Stimulated activated CD4-positive, alpha-beta T cell treated with anti-CD3 and anti-CD28 coated beads, Interleukin-12 subunit alpha, Interleukin-12 subunit beta, amount 100 ng/mL, for 24 hours (primary cell): ENCODE measurements at regions not wholly inside any gene's neighbourhood (a gene's known extent, or its start where the extent isn't known, plus 50 kb on each side); places are given as distances from the start of the nearest gene placed in this dataset.

Experiments
- DNase-seq, 2 experiments: peaks; one replicate each; pipeline ENCODE4 v3.0.0-alpha.2; 2020; ENCODE audit warnings: low read depth in 2 of 2

DNA sequence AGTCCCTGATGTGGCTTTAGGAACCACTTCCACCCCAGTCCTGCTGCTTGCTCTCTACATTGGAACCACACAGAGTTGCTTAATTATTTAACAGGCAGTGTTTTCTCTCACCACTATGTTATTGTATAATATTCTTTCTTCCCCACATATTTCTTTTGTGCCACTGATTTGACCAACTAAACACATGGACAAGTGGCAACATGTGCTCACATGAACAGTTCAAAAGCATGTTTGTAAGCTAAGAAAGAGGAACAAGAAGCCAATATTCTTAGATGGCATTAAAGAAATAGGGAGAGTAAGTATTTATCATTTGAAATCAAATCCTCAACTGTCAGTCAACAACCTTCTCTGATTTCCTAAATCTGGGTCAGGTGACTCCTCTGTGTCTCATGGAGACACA lies 409.6 kb downstream of the FBXO15 start:
- no peak for DNase-seq

GRCh38 chr18:73735836-73736235 lies 411.8 kb downstream of the FBXO15 start:
- no peak for DNase-seq

- DNase-seq: no peak
Measured at GRCh38 chr18:73733806-73734314, 413.8 kb downstream of the FBXO15 start.

GRCh38 chr18:73733376-73733775 lies 414.3 kb downstream of the FBXO15 start:
- no peak for DNase-seq

DNA sequence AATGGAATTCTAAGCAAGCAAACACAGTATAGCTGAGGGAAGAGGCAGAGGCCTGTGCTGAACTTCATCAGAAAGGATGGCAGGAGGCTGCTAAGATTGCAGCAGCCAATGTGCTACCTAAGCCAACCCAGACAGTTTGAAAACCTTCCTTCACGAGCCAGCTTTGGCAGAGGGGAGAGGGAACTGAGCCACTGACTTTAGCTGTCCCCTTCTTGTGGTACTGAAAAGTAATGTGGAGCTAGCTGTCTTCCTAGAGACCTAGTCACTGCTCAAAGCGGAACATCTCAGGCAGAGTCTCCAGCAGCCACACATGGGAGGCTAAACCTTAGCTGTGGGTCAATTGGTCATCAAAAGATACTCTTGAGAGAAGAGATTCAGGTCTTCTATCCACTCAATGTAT lies 419.0 kb downstream of the FBXO15 start:
- DNase-seq: no peak

- no peak for DNase-seq
Measured at GRCh38 chr18:73724958-73725357, 422.7 kb downstream of the FBXO15 start.

DNA sequence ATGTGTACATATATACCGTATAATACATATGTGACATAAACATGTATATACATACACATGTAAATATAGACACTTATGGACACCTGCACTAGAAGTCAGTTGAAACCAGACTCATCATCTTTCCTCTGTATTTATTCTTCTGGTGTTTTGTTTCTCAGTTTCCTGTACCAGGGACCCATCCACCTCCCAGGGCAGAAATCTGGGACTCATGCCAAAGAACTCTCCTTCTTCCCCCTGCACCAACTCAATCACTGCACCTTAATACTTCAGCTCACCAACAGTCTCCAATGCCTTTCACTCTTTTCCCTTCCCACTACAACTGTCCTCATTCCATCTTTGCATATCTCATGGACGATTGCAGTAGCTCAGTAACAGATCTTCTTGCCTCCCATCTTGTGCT lies 428.0 kb downstream of the FBXO15 start:
- DNase-seq: no peak

GRCh38 chr18:73717570-73717969 lies 430.1 kb downstream of the FBXO15 start:
- DNase-seq: no peak

DNA sequence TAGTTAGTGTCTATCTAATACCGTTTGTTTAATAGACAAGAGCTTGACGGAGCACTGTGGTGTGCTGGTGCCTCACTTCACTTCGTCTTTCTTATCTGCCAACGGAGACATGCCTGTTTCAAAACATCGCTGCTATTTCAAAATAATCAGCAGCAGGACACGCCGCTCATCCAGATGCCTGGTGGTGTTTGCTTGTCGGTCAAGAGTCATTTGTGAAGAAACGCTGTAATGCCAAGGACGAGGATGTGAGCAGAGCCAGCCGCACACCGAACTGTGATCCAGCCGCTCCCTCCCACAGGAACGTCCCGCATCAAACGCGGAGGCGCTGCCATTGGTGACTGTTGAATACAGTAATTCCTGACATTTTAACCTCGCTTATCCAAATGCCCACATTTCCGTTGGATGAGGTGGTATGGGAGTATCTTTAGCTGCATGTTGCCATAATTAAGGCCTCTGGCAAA lies 432.4 kb downstream of the FBXO15 start:
- DNase-seq: no peak

DNA sequence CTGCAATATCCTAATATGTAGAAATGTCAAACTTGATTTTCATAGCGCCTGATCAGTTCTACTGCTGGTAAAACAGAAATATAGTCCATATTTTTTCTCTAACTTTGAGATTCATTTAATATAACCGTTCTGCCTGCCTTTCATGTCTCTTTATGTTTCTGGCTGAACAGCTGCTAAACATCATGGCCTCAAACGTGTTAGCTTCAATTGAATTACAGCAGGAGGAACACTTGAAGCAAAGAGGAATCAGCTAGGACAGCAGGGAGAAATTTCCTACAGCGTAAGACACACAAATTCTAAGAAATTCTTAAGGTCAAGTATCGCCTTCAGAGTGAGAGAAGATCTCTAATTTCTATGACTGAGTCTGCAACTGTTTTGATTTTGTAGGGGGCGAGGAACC lies 433.2 kb downstream of the FBXO15 start:
- DNase-seq: no peak

- no peak for DNase-seq
Measured at GRCh38 chr18:73711256-73711655, 436.4 kb downstream of the FBXO15 start.

- DNase-seq: no peak
Measured at GRCh38 chr18:73708591-73708990, 439.0 kb downstream of the FBXO15 start.

DNA sequence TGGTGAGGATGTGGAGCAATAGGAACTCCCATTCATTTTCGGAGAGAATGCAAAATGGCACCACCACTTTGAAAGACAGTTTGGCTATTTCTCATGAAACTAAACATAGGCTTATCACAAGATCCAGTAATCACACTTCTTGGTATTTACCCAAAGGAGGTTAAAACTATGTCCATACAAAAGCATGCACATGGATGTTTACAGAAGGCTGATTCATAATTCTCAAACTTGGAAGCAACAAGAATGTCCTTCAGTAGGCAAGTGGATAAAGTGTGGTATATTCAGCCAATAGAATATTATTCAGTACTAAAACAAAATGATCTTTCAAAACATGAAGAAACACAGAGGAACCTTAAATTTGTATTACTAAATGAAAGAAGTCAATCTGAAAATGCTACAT lies 440.6 kb downstream of the FBXO15 start:
- DNase-seq: no peak

- no peak for DNase-seq
Measured at GRCh38 chr18:73697353-73697752, 450.3 kb downstream of the FBXO15 start.

DNA sequence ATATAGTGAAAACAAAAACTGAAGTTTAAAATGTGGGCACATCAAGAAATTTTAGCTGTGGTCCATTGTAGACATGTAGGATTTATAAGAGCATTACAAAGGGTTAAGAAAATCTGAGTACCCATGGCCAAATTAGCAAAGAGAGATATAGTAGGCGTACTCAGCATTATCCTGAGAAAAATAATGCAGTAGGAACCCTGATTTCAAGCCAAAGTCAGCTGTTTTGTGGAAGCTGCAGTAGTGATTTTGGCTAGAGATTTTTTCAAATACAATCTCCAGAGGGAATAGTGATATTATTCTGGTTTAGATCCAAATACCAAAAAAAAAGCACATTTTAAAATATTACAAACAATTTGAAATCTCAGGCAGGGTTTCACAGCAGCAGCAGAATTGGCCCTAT lies 450.9 kb downstream of the FBXO15 start:
- DNase-seq: no peak

- DNase-seq: no peak
Measured at GRCh38 chr18:73696171-73696570, 451.5 kb downstream of the FBXO15 start.

GRCh38 chr18:73693091-73693490 lies 454.5 kb downstream of the FBXO15 start:
- no peak for DNase-seq

DNA sequence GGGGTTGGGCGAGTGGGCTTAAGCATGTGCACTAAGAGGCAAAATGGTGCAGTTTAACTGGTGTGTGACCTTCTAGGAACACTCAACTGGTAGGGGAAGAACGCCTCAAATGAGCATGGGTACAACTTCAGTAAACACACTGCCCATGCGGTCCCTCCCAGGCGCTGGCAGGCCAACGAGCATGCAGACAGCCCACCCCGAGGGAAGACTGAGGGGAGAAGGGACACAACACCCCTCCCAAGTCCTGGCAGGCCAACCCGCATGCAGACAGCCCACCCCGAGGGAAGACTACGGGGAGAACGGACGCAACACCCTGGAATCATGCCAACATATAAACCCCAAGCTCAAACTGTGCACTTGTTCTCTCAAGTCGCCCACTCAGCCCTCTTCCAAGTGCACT lies 456.0 kb downstream of the FBXO15 start:
- DNase-seq: no peak

- no peak for DNase-seq
Measured at GRCh38 chr18:73691118-73691517, 456.5 kb downstream of the FBXO15 start.

DNA sequence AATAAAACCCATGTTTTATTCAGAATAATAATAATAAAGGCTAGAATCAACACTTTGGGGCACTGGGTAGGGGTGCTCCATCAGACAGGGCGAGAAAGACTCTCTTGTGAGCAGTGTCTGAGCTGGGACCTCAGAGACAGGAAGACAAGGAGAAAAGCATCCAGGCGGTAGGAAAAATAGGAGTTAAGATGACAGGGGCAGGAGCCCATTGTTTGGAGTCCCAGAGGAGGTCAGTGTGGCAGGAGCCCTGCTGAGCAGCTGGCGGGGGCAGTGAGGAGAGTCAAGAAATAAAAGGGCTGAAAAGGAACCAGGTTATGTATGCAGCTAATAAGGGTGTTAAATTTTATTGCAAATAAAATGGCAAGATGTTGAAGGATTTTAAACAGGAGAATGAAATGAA lies 457.4 kb downstream of the FBXO15 start:
- no peak for DNase-seq

- no peak for DNase-seq
Measured at GRCh38 chr18:73688851-73689711, 458.6 kb downstream of the FBXO15 start.

DNA sequence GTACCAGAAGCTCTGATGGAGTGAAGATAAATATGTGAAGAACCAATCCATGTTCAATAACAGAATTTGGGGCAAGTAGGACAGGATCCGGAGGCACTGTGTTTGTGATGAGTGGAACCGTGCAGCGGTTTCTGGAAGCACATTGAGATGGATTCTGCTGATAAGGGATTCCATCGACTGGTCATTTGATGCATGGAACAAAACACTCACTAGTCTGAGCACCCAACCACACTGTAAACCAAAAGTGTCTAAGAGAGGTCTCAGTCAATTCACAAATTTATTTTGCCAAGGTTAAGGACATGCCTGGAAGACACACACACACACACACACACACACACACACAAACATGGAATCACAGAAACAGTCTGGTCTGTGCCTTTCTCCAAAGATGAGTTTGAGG lies 459.5 kb downstream of the FBXO15 start:
- DNase-seq: no peak

DNA sequence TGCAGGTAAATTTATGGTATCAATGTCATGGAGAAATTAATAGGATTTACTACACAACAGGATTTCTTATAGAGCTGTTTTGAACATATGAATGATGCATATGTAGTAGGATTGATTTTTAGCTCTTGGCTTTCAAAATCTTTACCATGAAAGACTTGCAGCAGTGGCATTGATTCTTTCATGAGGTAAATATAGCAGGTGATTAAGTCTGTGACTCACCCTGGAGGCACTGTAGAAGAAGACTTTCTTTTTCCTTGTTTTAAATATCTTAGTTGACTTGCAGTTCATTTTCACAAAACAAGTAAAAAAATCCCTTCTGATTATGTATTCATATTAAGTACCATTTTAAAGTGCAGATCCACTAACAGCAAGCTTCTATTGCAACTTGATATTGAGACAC lies 463.0 kb downstream of the FBXO15 start:
- DNase-seq: no peak
